ENCODE measurements at regions not wholly inside any gene's neighbourhood (a gene's known extent, or its start where the extent isn't known, plus 50 kb on each side); places are given as distances from the start of the nearest gene placed in this dataset.
"Not testable (repeated sequence)": the region's sequence is repeated elsewhere in the genome, so short reads cannot be mapped to it uniquely, and the experiment has no call there.

DNA sequence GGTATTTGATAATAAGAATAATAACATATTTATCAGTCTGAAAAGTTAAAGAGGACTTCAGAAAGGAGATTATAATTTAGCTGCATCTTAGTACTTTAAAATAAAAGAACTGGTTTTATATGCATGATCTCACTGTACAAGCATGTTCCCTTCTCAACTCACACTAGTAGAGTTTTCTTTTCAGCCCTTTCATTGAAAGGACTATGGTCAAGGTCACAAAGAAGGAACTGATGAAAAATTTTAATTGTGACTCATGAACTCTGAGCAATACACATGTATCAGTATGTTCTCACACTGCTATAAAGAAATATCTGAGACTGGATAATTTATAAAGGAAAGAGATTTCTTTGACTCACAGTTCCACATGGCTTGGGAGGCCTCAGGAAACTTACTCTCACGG, 73.7 kb upstream of the NDST4 start:
- Mint-ChIP-seq H3K27ac (no peak overlapping the region), H3K27me3 (ENCODE audit: low read depth in 3 of 3) (peaks cover 0 to 1% (median 0%) of the 10 kb centered on the region in 3 donors), H3K36me3 (no peaks in the 10 kb centered on the region), H3K4me3 (no peak overlapping the region), H3K4me1 (no peaks in the 10 kb centered on the region), H3K9me3 (peaks cover 0 to 2% (median 0%) of the 10 kb centered on the region in 7 donors)
- Histone ChIP-seq H3K27ac (ENCODE audit: low read depth in 1 of 2, low read length in 2 of 2) (no peak overlapping the region), H3K36me3 (replicated peaks in 1 of 2; ENCODE audit: control insufficient read depth in 1 of 2, insufficient read depth in 2 of 2, low read length in 2 of 2) (no peaks in the 10 kb centered on the region), H3K9ac (ENCODE audit: insufficient read depth, low read length, poor library complexity, severe bottlenecking) (no peak overlapping the region), H3K4me3 (replicated peaks in 1 of 3; ENCODE audit: low read depth in 2 of 3, low read length in 3 of 3) (no peak overlapping the region), H3K4me1 (ENCODE audit: control insufficient read depth in 1 of 2, insufficient read depth in 2 of 2, low read length in 2 of 2) (no peaks in the 10 kb centered on the region), H3K9me3 (replicated peaks in 1 of 2; ENCODE audit: control insufficient read depth in 1 of 2, insufficient read depth in 1 of 2, low read length in 2 of 2) (no peaks in the 10 kb centered on the region), H3K79me2 (ENCODE audit: insufficient read depth, low read length) (no peaks in the 10 kb centered on the region), H2AFZ (ENCODE audit: insufficient read depth, low read depth, low read length, poor library complexity, severe bottlenecking) (no peak overlapping the region), H3K4me2 (replicated peaks; ENCODE audit: extremely low read depth, low read length, poor library complexity, severe bottlenecking) (no peak overlapping the region), H4K20me1 (ENCODE audit: insufficient read depth, low read length) (no peaks in the 10 kb centered on the region), H3K27me3 (ENCODE audit: control insufficient read depth in 2 of 2, insufficient read depth in 2 of 2, low read length in 2 of 2) (no peaks in the 10 kb centered on the region)
- DNase-seq, result no peak
- WGBS (ENCODE audit: insufficient coverage), result no CpG with 5 or more reads among the region's 1 CpG
- TF ChIP-seq, protein P1, sequence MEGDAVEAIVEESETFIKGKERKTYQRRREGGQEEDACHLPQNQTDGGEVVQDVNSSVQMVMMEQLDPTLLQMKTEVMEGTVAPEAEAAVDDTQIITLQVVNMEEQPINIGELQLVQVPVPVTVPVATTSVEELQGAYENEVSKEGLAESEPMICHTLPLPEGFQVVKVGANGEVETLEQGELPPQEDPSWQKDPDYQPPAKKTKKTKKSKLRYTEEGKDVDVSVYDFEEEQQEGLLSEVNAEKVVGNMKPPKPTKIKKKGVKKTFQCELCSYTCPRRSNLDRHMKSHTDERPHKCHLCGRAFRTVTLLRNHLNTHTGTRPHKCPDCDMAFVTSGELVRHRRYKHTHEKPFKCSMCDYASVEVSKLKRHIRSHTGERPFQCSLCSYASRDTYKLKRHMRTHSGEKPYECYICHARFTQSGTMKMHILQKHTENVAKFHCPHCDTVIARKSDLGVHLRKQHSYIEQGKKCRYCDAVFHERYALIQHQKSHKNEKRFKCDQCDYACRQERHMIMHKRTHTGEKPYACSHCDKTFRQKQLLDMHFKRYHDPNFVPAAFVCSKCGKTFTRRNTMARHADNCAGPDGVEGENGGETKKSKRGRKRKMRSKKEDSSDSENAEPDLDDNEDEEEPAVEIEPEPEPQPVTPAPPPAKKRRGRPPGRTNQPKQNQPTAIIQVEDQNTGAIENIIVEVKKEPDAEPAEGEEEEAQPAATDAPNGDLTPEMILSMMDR (IDR thresholded peaks at IDR 0.05), result no peak
- intact Hi-C loops (cut with micrococcal nuclease), result no loop called here

- H2AFZ ChIP-seq (ENCODE audit: insufficient read depth, low read depth, low read length, poor library complexity, severe bottlenecking); H3K4me1 ChIP-seq (ENCODE audit: control insufficient read depth in 1 of 2, insufficient read depth in 2 of 2, low read length in 2 of 2); H3K27me3 Mint-ChIP-seq (ENCODE audit: low read depth in 3 of 3); H4K20me1 ChIP-seq (ENCODE audit: insufficient read depth, low read length); H3K36me3 Mint-ChIP-seq; H3K27ac Mint-ChIP-seq; H3K79me2 ChIP-seq (ENCODE audit: insufficient read depth, low read length); intact Hi-C loops (cut with micrococcal nuclease); H3K9ac ChIP-seq (ENCODE audit: insufficient read depth, low read length, poor library complexity, severe bottlenecking); H3K27me3 ChIP-seq (ENCODE audit: control insufficient read depth in 2 of 2, insufficient read depth in 2 of 2, low read length in 2 of 2); H3K27ac ChIP-seq (ENCODE audit: low read depth in 1 of 2, low read length in 2 of 2); H3K4me1 Mint-ChIP-seq; H3K9me3 ChIP-seq (replicated peaks in 1 of 2; ENCODE audit: control insufficient read depth in 1 of 2, insufficient read depth in 1 of 2, low read length in 2 of 2); H3K4me3 Mint-ChIP-seq; DNase-seq; H3K36me3 ChIP-seq (replicated peaks in 1 of 2; ENCODE audit: control insufficient read depth in 1 of 2, insufficient read depth in 2 of 2, low read length in 2 of 2); H3K4me3 ChIP-seq (replicated peaks in 1 of 3; ENCODE audit: low read depth in 2 of 3, low read length in 3 of 3); H3K4me2 ChIP-seq (replicated peaks; ENCODE audit: extremely low read depth, low read length, poor library complexity, severe bottlenecking): not testable (repeated sequence)
- H3K9me3 Mint-ChIP-seq, result peaks cover 0 to 10% (median 9%) of the 10 kb centered on the region in 7 donors
- WGBS (ENCODE audit: insufficient coverage), result 97% methylated on average over 36 of the region's 41 CpGs
Measured at GRCh38 chr4:115179438-115180062, 66.1 kb upstream of the NDST4 start.

- not testable (repeated sequence) for H3K4me3 ChIP-seq (replicated peaks in 1 of 3; ENCODE audit: low read depth in 2 of 3, low read length in 3 of 3); H3K4me3 Mint-ChIP-seq
Measured at GRCh38 chr4:115178687-115179086, 65.3 kb upstream of the NDST4 start.

More at GRCh38 chr4:115178687-115179086, 65.3 kb upstream of the NDST4 start:
- H3K36me3 ChIP-seq (replicated peaks in 1 of 2; ENCODE audit: control insufficient read depth in 1 of 2, insufficient read depth in 2 of 2, low read length in 2 of 2); H3K79me2 ChIP-seq (ENCODE audit: insufficient read depth, low read length); H3K27me3 Mint-ChIP-seq (ENCODE audit: low read depth in 3 of 3); H3K27ac ChIP-seq (ENCODE audit: low read depth in 1 of 2, low read length in 2 of 2); DNase-seq; H3K4me1 ChIP-seq (ENCODE audit: control insufficient read depth in 1 of 2, insufficient read depth in 2 of 2, low read length in 2 of 2); H3K27me3 ChIP-seq (ENCODE audit: control insufficient read depth in 2 of 2, insufficient read depth in 2 of 2, low read length in 2 of 2); H3K4me1 Mint-ChIP-seq; intact Hi-C loops (cut with micrococcal nuclease); H4K20me1 ChIP-seq (ENCODE audit: insufficient read depth, low read length); H3K9me3 ChIP-seq (replicated peaks in 1 of 2; ENCODE audit: control insufficient read depth in 1 of 2, insufficient read depth in 1 of 2, low read length in 2 of 2); H3K4me2 ChIP-seq (replicated peaks; ENCODE audit: extremely low read depth, low read length, poor library complexity, severe bottlenecking); H3K27ac Mint-ChIP-seq; H3K36me3 Mint-ChIP-seq; H2AFZ ChIP-seq (ENCODE audit: insufficient read depth, low read depth, low read length, poor library complexity, severe bottlenecking); H3K9ac ChIP-seq (ENCODE audit: insufficient read depth, low read length, poor library complexity, severe bottlenecking): not testable (repeated sequence)
- WGBS (ENCODE audit: insufficient coverage), result 92% methylated on average over 15 of the region's 15 CpGs
- peaks cover 1 to 10% (median 8%) of the 10 kb centered on the region in 7 donors for H3K9me3 Mint-ChIP-seq

Measured in CD14-positive monocyte (primary cell).